ENCODE measurements at regions not wholly inside any gene's neighbourhood (a gene's known extent, or its start where the extent isn't known, plus 50 kb on each side); places are given as distances from the start of the nearest gene placed in this dataset.

DNA sequence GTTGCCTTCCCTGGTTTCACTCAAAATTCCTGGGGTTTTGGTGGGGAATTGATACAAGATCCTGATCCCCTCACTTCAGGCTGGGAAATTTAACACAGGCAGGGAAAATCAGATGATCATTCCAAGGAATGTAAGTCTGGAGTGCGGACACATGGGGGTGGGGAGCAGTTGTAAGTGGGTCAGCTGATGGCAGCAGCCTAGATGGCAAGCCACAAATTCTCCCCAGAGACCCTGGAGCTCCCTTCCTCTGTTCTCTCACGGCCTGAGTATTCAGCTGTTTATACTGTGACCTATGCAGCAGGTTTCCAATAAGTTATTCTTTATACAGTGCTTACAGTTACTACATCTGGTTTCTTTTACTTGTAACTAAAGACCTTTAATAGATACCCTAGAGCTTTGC lies 144.9 kb downstream of the SH3BGRL2 start:
- DNase-seq (ENCODE audit: low read depth in 2 of 2), result no peak

DNA sequence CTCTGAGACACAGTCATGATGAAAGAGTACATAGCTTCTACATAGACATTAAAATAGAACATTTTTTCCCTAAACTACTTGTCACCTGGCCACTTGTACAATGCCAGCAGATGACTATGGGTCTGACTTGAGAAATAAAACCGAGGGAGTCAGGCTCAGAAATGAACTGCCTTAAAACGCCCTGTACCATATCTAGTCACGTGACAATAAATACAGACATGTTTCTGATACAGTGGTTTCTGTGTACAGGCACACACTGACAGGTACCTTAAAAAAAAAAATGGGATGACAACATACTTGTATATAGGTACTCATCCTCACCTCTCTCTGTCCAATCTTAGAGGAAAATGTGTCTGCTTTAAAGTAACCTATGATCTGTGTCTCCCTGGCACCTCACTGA lies 144.1 kb downstream of the SH3BGRL2 start:
- no peak for DNase-seq (ENCODE audit: low read depth in 2 of 2)

DNA sequence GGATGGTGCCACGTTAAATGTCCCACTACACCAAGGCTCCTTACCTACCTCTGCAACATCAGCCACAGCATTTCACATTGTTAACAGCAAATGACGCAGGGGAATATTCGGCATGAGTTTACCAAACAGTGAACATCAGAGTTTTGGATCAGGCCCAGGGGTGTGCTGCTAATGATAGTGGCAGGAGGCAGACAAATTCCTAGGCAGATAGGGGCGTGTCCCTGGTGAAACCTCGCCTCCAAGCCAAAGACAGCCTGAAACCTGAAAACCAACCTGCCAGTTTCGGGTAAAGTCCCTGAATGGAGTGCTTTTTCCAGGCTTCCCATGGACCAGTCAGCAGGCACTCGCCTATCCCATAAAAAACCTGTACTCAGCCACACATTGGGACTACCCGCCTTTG lies 133.6 kb downstream of the SH3BGRL2 start:
- no peak for DNase-seq (ENCODE audit: low read depth in 2 of 2)

DNA sequence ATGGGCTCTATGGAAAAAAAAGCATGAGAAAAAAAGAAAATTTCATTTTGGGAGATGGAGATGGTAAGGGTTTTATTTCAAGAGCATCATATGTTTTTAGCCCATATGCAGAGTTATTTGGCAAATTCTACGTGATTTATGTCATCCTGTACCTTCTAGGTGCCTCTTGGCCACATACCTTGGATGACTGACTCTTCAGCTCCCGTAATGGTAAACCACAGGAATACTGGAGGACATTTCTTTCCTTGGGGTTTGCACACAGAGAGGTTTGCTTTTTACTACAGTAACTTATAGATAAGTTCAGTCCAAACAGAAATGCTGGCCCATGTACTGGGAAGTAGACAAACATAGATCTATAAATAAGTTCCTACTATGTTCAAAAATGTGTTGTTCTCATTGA lies 132.2 kb downstream of the SH3BGRL2 start:
- no peak for DNase-seq (ENCODE audit: low read depth in 2 of 2)

DNA sequence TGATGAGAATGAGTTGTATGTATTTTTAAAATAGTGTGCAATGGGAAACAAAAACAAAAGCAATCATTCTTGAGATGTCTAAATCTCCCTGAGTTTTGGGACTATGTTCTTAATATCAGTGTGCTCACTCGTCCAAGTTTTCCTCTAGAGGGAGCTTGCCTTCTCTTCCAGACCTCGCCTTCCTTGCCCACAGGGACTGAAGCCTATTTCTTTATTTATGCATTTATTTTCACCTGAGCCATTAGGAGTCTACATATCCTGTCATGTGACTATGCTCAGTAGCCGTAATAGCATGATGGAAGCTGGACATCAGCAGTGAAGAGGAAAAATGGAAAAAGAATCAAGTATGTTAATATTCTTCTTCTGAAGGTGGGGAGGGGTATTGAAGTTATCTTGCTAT lies 131.2 kb downstream of the SH3BGRL2 start:
- no peak for DNase-seq (ENCODE audit: low read depth in 2 of 2)

DNA sequence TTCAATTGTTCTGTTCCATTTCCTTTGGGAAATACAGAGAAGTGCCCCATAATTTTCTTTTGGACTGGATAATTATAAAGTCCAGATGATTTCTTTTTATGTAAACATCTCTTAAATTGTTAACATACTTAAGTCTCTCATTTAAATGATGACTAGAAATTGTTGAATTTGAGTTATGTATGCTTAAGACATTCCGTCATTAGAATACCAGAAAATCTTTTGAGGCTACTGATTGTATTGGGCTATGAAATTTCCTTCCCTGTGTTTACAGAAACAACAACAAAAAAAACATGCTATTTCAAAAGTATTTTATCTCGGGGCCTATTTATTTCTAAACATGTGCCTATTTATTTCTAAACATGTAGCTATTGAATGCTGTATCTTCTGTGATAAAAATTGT lies 125.4 kb downstream of the SH3BGRL2 start:
- no peak for DNase-seq (ENCODE audit: low read depth in 2 of 2)

DNA sequence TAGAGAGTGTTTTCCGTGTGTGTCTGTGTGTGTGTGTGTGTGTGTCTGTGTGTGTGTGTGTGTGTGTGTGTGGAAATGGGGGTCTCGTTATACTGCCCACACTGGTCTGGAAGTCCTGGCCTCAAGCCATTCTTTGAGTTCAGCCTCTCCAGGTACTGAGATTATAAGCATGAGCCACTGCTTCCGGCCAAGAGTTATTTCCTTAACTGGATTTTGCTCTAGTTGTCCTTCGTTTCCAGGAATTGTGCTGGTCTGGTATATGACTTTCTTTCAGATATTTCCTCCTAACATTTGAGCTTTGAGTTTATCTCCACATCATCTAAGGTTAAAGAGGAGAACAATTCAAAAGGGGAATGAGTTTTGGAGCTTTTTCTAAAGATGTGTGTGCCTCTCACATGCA lies 124.8 kb downstream of the SH3BGRL2 start:
- DNase-seq (ENCODE audit: low read depth in 2 of 2), result no peak
